OCI-LY1 (cell line): ENCODE measurements at regions not wholly inside any gene's neighbourhood (a gene's known extent, or its start where the extent isn't known, plus 50 kb on each side); places are given as distances from the start of the nearest gene placed in this dataset.

Experiments used
- H2AFZ ChIP-seq: fragments of 200-600 bp; sonication (generic), shearing (Covaris generic); 2 replicates; pipeline ENCODE4 v1.6.0; 2014; ENCODE audit warnings: antibody characterized with exemption, mild to moderate bottlenecking, low read length
- H3F3A ChIP-seq: fragments of 200-600 bp; sonication (generic), shearing (Covaris generic); 2 replicates; pipeline ENCODE4 v1.6.0; 2014; ENCODE audit warnings: mild to moderate bottlenecking, antibody characterized with exemption, low read length, moderate library complexity; ENCODE audit not compliant: insufficient read depth
- H3K27ac ChIP-seq: fragments of 200-600 bp; sonication (generic); 2 replicates; pipeline ENCODE4 v1.5.1; 2014; ENCODE audit warnings: low read length, mixed run types, mild to moderate bottlenecking, low read depth; ENCODE audit not compliant: poor library complexity, severe bottlenecking
- H3K27me3 ChIP-seq: fragments of 200-600 bp; sonication (generic); 2 replicates; pipeline ENCODE4 v1.6.0; 2014; ENCODE audit warnings: antibody characterized with exemption, mild to moderate bottlenecking, low read length, moderate library complexity; ENCODE audit not compliant: insufficient read depth
- H3K36me3 ChIP-seq: fragments of 200-600 bp; sonication (generic); 2 replicates; pipeline ENCODE4 v1.6.1; 2014; ENCODE audit warnings: mild to moderate bottlenecking, antibody characterized with exemption, low read length, moderate library complexity, mixed read lengths; ENCODE audit not compliant: insufficient read depth
- H3K4me1 ChIP-seq: fragments of 200-600 bp; sonication (generic); 2 replicates; pipeline ENCODE4 v1.5.1; 2014; ENCODE audit warnings: mild to moderate bottlenecking, low read length, moderate library complexity; ENCODE audit not compliant: insufficient read depth, severe bottlenecking
- H3K4me2 ChIP-seq: fragments of 200-600 bp; sonication (generic), shearing (Covaris generic); 2 replicates; pipeline ENCODE4 v1.6.1; 2014; ENCODE audit warnings: low read length
- H3K4me3 ChIP-seq: fragments of 200-600 bp; sonication (generic); 2 replicates; pipeline ENCODE4 v1.5.1; 2014; ENCODE audit warnings: low read length, low read depth, mild to moderate bottlenecking, mixed read lengths; ENCODE audit not compliant: poor library complexity, severe bottlenecking
- H3K79me2 ChIP-seq: fragments of 200-600 bp; shearing (Covaris generic); 2 replicates; pipeline ENCODE4 v1.6.1; 2016; ENCODE audit warnings: mixed run types, low read length, mixed read lengths; ENCODE audit not compliant: insufficient read depth
- H3K9ac ChIP-seq: fragments of 200-600 bp; sonication (generic), shearing (Covaris generic); 2 replicates; pipeline ENCODE4 v1.6.1; 2014; ENCODE audit warnings: mild to moderate bottlenecking, low read length, mixed read lengths
- H3K9me2 ChIP-seq: fragments of 200-600 bp; sonication (generic), shearing (Covaris generic); 2 replicates; pipeline ENCODE4 v1.6.1; 2014; ENCODE audit warnings: low read depth, mild to moderate bottlenecking, low read length, mixed read lengths
- H3K9me3 ChIP-seq: fragments of 200-600 bp; shearing (Covaris generic); 2 replicates; pipeline ENCODE4 v1.6.1; 2014; ENCODE audit warnings: low read length, mixed read lengths
- H4K20me1 ChIP-seq: fragments of 200-600 bp; sonication (generic), shearing (Covaris generic); 2 replicates; pipeline ENCODE4 v1.6.0; 2016; ENCODE audit warnings: mild to moderate bottlenecking, low read length; ENCODE audit not compliant: insufficient read depth
- EZH2 ChIP-seq: fragments of 200-600 bp; sonication (generic), shearing (Covaris generic); IDR thresholded peaks from 2 replicates; pipeline ENCODE4 v1.8.0; 2017; ENCODE audit warnings: borderline replicate concordance, mixed run types, mild to moderate bottlenecking, antibody characterized with exemption, low read length, moderate library complexity, mixed read lengths
- TF ChIP-seq, protein P1 (sequence below): fragments of 200-600 bp; sonication (generic), shearing (Covaris generic); IDR thresholded peaks from 2 replicates; pipeline ENCODE4 v1.5.1; 2017; ENCODE audit warnings: mild to moderate bottlenecking, antibody characterized with exemption, low read length, moderate library complexity, mixed read lengths

DNA sequence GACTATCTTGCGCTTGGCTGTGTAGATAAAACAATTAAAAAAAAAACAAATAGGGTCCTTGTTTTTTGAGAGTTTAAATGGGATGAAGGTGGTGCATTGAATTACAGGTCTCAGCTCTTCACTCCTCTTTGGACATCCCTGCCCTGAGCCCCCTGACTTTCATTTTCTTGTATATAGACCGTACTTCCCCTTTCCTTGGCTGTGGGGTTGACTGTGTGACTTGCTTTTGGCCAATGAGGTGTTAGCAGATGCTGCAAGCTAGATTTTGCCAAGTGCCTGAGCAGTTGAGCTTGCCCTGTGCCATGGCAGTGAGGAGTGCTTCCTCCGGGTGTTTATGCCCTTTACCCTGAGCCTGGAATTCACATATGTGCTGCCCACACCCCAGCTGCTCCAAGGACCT is 386.1 kb upstream of the ZFP64 start:
- Histone ChIP-seq H3F3A (no peaks in the 10 kb centered on the region), H3K79me2 (no peaks in the 10 kb centered on the region), H3K9me3 (no peaks in the 10 kb centered on the region), H2AFZ (no peak overlapping the region), H3K4me2 (no peak overlapping the region), H3K9me2 (no peaks in the 10 kb centered on the region), H3K36me3 (no peaks in the 10 kb centered on the region), H4K20me1 (no peaks in the 10 kb centered on the region), H3K27me3 (no peaks in the 10 kb centered on the region), H3K9ac (no peak overlapping the region), H3K27ac (no peak overlapping the region), H3K4me3 (no peak overlapping the region), H3K4me1 (no peaks in the 10 kb centered on the region)
- TF ChIP-seq, protein P1, sequence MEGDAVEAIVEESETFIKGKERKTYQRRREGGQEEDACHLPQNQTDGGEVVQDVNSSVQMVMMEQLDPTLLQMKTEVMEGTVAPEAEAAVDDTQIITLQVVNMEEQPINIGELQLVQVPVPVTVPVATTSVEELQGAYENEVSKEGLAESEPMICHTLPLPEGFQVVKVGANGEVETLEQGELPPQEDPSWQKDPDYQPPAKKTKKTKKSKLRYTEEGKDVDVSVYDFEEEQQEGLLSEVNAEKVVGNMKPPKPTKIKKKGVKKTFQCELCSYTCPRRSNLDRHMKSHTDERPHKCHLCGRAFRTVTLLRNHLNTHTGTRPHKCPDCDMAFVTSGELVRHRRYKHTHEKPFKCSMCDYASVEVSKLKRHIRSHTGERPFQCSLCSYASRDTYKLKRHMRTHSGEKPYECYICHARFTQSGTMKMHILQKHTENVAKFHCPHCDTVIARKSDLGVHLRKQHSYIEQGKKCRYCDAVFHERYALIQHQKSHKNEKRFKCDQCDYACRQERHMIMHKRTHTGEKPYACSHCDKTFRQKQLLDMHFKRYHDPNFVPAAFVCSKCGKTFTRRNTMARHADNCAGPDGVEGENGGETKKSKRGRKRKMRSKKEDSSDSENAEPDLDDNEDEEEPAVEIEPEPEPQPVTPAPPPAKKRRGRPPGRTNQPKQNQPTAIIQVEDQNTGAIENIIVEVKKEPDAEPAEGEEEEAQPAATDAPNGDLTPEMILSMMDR, result no peak
- TF ChIP-seq EZH2, result no peak

DNA sequence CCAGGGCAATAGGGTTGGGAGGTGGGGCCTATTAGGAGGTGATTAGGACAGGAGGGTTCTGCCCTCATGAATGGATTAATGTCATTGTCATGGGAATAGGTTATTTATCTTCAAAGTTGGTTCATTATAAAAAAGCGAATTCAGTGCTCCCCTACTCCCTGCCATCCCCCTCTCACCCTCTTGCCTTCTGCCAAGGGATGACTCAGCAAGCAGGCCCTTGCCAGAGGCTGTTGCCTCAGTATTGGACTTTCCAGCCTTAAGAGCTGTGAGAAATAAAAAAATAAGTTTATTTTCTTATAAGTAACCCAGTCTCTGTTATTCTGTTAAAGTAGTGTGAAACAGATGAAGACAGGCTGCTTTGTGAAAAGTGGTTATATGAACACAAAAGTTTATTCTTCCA is 381.1 kb upstream of the ZFP64 start:
- Histone ChIP-seq H3K4me1 (no peaks in the 10 kb centered on the region), H3K27me3 (no peaks in the 10 kb centered on the region), H3K9ac (no peak overlapping the region), H3K9me3 (no peaks in the 10 kb centered on the region), H2AFZ (no peak overlapping the region), H3K36me3 (no peaks in the 10 kb centered on the region), H3K27ac (no peak overlapping the region), H3K4me2 (no peak overlapping the region), H3K9me2 (no peaks in the 10 kb centered on the region), H3K4me3 (no peak overlapping the region), H4K20me1 (no peaks in the 10 kb centered on the region), H3K79me2 (no peaks in the 10 kb centered on the region), H3F3A (no peaks in the 10 kb centered on the region)
- TF ChIP-seq EZH2, result no peak
- TF ChIP-seq, protein P1, result no peak

DNA sequence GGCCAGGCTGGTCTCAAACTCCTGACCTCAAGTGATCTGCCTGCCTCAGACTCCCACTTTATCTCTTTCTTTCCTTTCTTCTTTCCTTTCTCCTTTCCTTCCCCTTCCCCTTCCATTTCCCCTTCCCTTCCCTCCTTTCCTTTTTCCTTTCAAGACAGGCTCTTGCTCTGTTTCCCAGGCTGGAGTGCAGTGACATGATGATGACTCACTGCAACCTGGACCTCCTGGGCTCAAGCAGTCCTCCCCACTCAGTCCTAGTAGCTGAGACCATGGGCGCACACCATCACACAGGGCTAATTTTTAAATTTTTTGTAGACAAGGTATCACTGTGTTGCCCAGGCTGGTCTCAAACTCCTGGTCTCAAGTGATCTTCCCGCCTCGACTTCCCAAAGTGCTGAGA is 377.6 kb upstream of the ZFP64 start:
- Histone ChIP-seq H3K4me1 (no peaks in the 10 kb centered on the region), H3K36me3 (no peaks in the 10 kb centered on the region), H3K9me2 (no peaks in the 10 kb centered on the region), H4K20me1 (no peaks in the 10 kb centered on the region), H3K4me3 (no peak overlapping the region), H3K9ac (no peak overlapping the region), H3K27ac (no peak overlapping the region), H2AFZ (no peak overlapping the region), H3K9me3 (no peaks in the 10 kb centered on the region), H3K79me2 (no peaks in the 10 kb centered on the region), H3K4me2 (no peak overlapping the region), H3K27me3 (no peaks in the 10 kb centered on the region), H3F3A (no peaks in the 10 kb centered on the region)
- TF ChIP-seq EZH2, result no peak
- TF ChIP-seq, protein P1, result no peak
